Type B pancreatic cell (in vitro differentiated cells): ENCODE measurements at regions not wholly inside any gene's neighbourhood (a gene's known extent, or its start where the extent isn't known, plus 50 kb on each side); places are given as distances from the start of the nearest gene placed in this dataset.
"Not testable (repeated sequence)": the region's sequence is repeated elsewhere in the genome, so short reads cannot be mapped to it uniquely, and the experiment has no call there.

ENCODE experiments used
- DNase-seq: peaks from one replicate; pipeline ENCODE4 v3.0.0; 2021; ENCODE audit warnings: mixed read lengths; ENCODE audit not compliant: unreplicated experiment; ENCODE audit errors: extremely low spot score
- H3K27ac Mint-ChIP-seq: 2 replicates; pipeline ENCODE4 v1.8.0; 2021; ENCODE audit warnings: mild to moderate bottlenecking, mixed read lengths
- H3K27me3 Mint-ChIP-seq: 2 replicates; pipeline ENCODE4 v1.8.0; 2021; ENCODE audit warnings: mixed read lengths
- H3K36me3 Mint-ChIP-seq: 2 replicates; pipeline ENCODE4 v1.8.0; 2021; ENCODE audit warnings: mixed read lengths
- H3K4me1 Mint-ChIP-seq: one replicate; pipeline ENCODE4 v1.8.0; 2021; ENCODE audit warnings: mixed read lengths; ENCODE audit not compliant: unreplicated experiment
- H3K4me3 Mint-ChIP-seq: 2 replicates; pipeline ENCODE4 v1.8.0; 2021; ENCODE audit warnings: mild to moderate bottlenecking, mixed read lengths
- H3K9me3 Mint-ChIP-seq: 2 replicates; pipeline ENCODE4 v1.8.0; 2021; ENCODE audit warnings: mixed read lengths
- TF ChIP-seq, protein P1 (sequence below): fragments of 200-600 bp; sonication (generic); conservative IDR thresholded peaks from 2 replicates; pipeline ENCODE4 v1.5.0; 2021; ENCODE audit warnings: antibody characterized with exemption, mild to moderate bottlenecking

GRCh38 chr4:134720030-134720429, 518.4 kb upstream of the PABPC4L start:
- Mint-ChIP-seq H3K9me3 (peaks cover 4% of the 10 kb centered on the region), H3K36me3 (no peaks in the 10 kb centered on the region), H3K4me3 (no peak overlapping the region), H3K27me3 (no peaks in the 10 kb centered on the region), H3K27ac (no peak overlapping the region), H3K4me1 (no peaks in the 10 kb centered on the region)
- TF ChIP-seq, protein P1, sequence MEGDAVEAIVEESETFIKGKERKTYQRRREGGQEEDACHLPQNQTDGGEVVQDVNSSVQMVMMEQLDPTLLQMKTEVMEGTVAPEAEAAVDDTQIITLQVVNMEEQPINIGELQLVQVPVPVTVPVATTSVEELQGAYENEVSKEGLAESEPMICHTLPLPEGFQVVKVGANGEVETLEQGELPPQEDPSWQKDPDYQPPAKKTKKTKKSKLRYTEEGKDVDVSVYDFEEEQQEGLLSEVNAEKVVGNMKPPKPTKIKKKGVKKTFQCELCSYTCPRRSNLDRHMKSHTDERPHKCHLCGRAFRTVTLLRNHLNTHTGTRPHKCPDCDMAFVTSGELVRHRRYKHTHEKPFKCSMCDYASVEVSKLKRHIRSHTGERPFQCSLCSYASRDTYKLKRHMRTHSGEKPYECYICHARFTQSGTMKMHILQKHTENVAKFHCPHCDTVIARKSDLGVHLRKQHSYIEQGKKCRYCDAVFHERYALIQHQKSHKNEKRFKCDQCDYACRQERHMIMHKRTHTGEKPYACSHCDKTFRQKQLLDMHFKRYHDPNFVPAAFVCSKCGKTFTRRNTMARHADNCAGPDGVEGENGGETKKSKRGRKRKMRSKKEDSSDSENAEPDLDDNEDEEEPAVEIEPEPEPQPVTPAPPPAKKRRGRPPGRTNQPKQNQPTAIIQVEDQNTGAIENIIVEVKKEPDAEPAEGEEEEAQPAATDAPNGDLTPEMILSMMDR: no peak
- DNase-seq: no peak

GRCh38 chr4:134708616-134709015, 507.0 kb upstream of the PABPC4L start:
- H3K4me3 Mint-ChIP-seq: no peak overlapping the region
- H3K36me3 Mint-ChIP-seq: no peaks in the 10 kb centered on the region
- no peak overlapping the region for H3K27ac Mint-ChIP-seq
- DNase-seq: no peak
- H3K9me3 Mint-ChIP-seq: peaks cover 5% of the 10 kb centered on the region
- no peaks in the 10 kb centered on the region for H3K4me1 Mint-ChIP-seq
- TF ChIP-seq, protein P1: no peak
- no peaks in the 10 kb centered on the region for H3K27me3 Mint-ChIP-seq

GRCh38 chr4:134708026-134708425, 506.4 kb upstream of the PABPC4L start:
- DNase-seq: no peak
- Mint-ChIP-seq H3K4me3 (no peak overlapping the region), H3K9me3 (peaks cover 7% of the 10 kb centered on the region), H3K36me3 (no peaks in the 10 kb centered on the region), H3K27ac (no peak overlapping the region), H3K27me3 (no peaks in the 10 kb centered on the region), H3K4me1 (no peaks in the 10 kb centered on the region)
- TF ChIP-seq, protein P1: no peak

GRCh38 chr4:134702374-134702773, 500.8 kb upstream of the PABPC4L start:
- no peaks in the 10 kb centered on the region for H3K36me3 Mint-ChIP-seq
- peaks cover 14% of the 10 kb centered on the region for H3K9me3 Mint-ChIP-seq
- TF ChIP-seq, protein P1: no peak
- H3K27ac Mint-ChIP-seq: no peak overlapping the region
- no peak for DNase-seq
- no peaks in the 10 kb centered on the region for H3K27me3 Mint-ChIP-seq
- H3K4me3 Mint-ChIP-seq: no peak overlapping the region
- no peaks in the 10 kb centered on the region for H3K4me1 Mint-ChIP-seq

GRCh38 chr4:134700251-134700650, 498.7 kb upstream of the PABPC4L start:
- TF ChIP-seq, protein P1: no peak
- no peaks in the 10 kb centered on the region for H3K36me3 Mint-ChIP-seq

GRCh38 chr4:134698831-134699230, 497.2 kb upstream of the PABPC4L start:
- not testable (repeated sequence) for DNase-seq, H3K36me3 Mint-ChIP-seq, H3K4me1 Mint-ChIP-seq, H3K27ac Mint-ChIP-seq, H3K4me3 Mint-ChIP-seq, H3K27me3 Mint-ChIP-seq
- H3K9me3 Mint-ChIP-seq: peaks cover 11% of the 10 kb centered on the region

More at GRCh38 chr4:134700251-134700650, 498.7 kb upstream of the PABPC4L start:
- Mint-ChIP-seq H3K4me1 (no peaks in the 10 kb centered on the region), H3K27ac (no peak overlapping the region), H3K9me3 (peaks cover 11% of the 10 kb centered on the region), H3K27me3 (no peaks in the 10 kb centered on the region), H3K4me3 (no peak overlapping the region)
- DNase-seq: no peak
